ENCODE measurements at regions not wholly inside any gene's neighbourhood (a gene's known extent, or its start where the extent isn't known, plus 50 kb on each side); places are given as distances from the start of the nearest gene placed in this dataset.
"Not testable (repeated sequence)": the region's sequence is repeated elsewhere in the genome, so short reads cannot be mapped to it uniquely, and the experiment has no call there.

GRCh38 chr6:112470376-112470775 is 123.2 kb downstream of the RFPL4B start:
- Histone ChIP-seq H3K4me3 (no peak overlapping the region), H3K27ac (no peak overlapping the region)
- DNase-seq (ENCODE audit: low spot score) = no peak
- TF ChIP-seq CTCF (IDR thresholded peaks at IDR 0.05) = no peak

GRCh38 chr6:112470950-112471349 is 123.8 kb downstream of the RFPL4B start:
- no peak for DNase-seq (ENCODE audit: low spot score)
- H3K4me3 ChIP-seq = no peak overlapping the region
- TF ChIP-seq CTCF (IDR thresholded peaks at IDR 0.05) = no peak
- H3K27ac ChIP-seq = no peak overlapping the region

GRCh38 chr6:112475083-112475482 is 128.0 kb downstream of the RFPL4B start:
- Histone ChIP-seq H3K4me3 (no peak overlapping the region), H3K27ac (no peak overlapping the region)
- DNase-seq (ENCODE audit: low spot score) = no peak
- no peak for TF ChIP-seq CTCF (IDR thresholded peaks at IDR 0.05)

GRCh38 chr6:112477125-112477524 is 130.0 kb downstream of the RFPL4B start:
- Histone ChIP-seq H3K4me3 (no peak overlapping the region), H3K27ac (no peak overlapping the region)
- TF ChIP-seq CTCF (IDR thresholded peaks at IDR 0.05) = no peak
- no peak for DNase-seq (ENCODE audit: low spot score)

- DNase-seq (ENCODE audit: low spot score) = no peak
- Histone ChIP-seq H3K4me3 (no peak overlapping the region), H3K27ac (no peak overlapping the region)
- no peak for TF ChIP-seq CTCF (IDR thresholded peaks at IDR 0.05)
Observed at GRCh38 chr6:112478036-112478435, 130.9 kb downstream of the RFPL4B start.

GRCh38 chr6:112479975-112480374 is 132.8 kb downstream of the RFPL4B start:
- not testable (repeated sequence) for H3K27ac ChIP-seq; DNase-seq (ENCODE audit: low spot score); H3K4me3 ChIP-seq

- H3K4me3 ChIP-seq = no peak overlapping the region
- no peak for TF ChIP-seq CTCF (IDR thresholded peaks at IDR 0.05)
- no peak for DNase-seq (ENCODE audit: low spot score)
- H3K27ac ChIP-seq = no peak overlapping the region
Observed at GRCh38 chr6:112480553-112480952, 133.4 kb downstream of the RFPL4B start.

GRCh38 chr6:112481211-112481610 is 134.1 kb downstream of the RFPL4B start:
- Histone ChIP-seq H3K4me3 (no peak overlapping the region), H3K27ac (no peak overlapping the region)
- no peak for TF ChIP-seq CTCF (IDR thresholded peaks at IDR 0.05)
- no peak for DNase-seq (ENCODE audit: low spot score)
